PC-3 (cell line): ENCODE measurements at regions not wholly inside any gene's neighbourhood (a gene's known extent, or its start where the extent isn't known, plus 50 kb on each side); places are given as distances from the start of the nearest gene placed in this dataset.
"Not testable (repeated sequence)": the region's sequence is repeated elsewhere in the genome, so short reads cannot be mapped to it uniquely, and the experiment has no call there.

Experiments used
- EZH2 ChIP-seq: fragments of 300-600 bp; sonication (generic); IDR thresholded peaks from one replicate; pipeline ENCODE4 v1.6.1; 2017; ENCODE audit warnings: antibody characterized with exemption, mild to moderate bottlenecking, low read length; ENCODE audit not compliant: unreplicated experiment
- EZH2phosphoT487 ChIP-seq: fragments of 300-600 bp; sonication (generic); IDR thresholded peaks from 2 replicates; pipeline ENCODE4 v1.6.1; 2018; ENCODE audit warnings: mild to moderate bottlenecking, antibody characterized with exemption, low read length, borderline replicate concordance
- TF ChIP-seq, protein P1 (sequence below): fragments of 300-600 bp; sonication (generic); conservative IDR thresholded peaks from 2 replicates; pipeline ENCODE4 v1.5.1; 2017; ENCODE audit warnings: antibody characterized with exemption, low read depth, mild to moderate bottlenecking, low read length

DNA sequence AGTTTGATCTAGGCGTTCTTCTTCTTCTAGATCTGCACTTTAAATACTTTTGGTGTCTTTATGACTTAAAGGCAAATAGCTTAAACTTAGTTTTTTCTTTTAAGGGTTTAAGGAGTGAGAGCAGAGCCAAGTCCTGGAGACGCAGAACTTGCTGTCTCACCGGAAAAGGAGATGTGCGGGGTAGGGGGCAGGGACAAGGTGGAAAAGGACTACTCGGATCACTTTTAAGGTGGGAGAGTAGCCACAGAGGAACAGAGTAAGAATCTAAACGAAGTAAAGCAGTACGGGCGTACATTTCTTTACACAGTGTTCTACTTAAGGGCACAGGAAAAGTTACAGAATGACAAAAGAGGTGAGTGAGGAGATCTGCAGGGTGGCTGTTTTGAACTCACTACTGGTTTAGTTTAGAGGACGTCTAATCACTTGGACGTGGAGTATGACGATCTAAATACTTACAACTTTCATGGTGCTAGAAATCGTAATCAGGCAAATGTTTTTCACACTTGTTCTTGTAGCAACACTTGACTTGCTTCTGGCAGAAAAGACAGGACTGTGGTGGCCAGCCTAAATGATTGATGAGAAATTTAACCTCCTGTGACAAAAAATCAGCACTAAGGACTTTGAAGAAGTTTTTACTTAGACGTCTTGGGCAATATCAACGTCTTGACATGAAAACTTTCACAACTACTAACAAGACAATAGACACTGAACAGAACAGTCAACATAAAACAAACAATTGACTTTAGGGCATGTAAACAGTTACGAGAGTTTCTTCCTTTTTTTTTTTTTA lies 127.0 kb downstream of the ART5 start:
- TF ChIP-seq, protein P1, sequence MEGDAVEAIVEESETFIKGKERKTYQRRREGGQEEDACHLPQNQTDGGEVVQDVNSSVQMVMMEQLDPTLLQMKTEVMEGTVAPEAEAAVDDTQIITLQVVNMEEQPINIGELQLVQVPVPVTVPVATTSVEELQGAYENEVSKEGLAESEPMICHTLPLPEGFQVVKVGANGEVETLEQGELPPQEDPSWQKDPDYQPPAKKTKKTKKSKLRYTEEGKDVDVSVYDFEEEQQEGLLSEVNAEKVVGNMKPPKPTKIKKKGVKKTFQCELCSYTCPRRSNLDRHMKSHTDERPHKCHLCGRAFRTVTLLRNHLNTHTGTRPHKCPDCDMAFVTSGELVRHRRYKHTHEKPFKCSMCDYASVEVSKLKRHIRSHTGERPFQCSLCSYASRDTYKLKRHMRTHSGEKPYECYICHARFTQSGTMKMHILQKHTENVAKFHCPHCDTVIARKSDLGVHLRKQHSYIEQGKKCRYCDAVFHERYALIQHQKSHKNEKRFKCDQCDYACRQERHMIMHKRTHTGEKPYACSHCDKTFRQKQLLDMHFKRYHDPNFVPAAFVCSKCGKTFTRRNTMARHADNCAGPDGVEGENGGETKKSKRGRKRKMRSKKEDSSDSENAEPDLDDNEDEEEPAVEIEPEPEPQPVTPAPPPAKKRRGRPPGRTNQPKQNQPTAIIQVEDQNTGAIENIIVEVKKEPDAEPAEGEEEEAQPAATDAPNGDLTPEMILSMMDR, result not testable (repeated sequence)
- TF ChIP-seq EZH2, EZH2phosphoT487: not testable (repeated sequence)
